Memory B cell (primary cell): ENCODE measurements at regions not wholly inside any gene's neighbourhood (a gene's known extent, or its start where the extent isn't known, plus 50 kb on each side); places are given as distances from the start of the nearest gene placed in this dataset.
"Not testable (repeated sequence)": the region's sequence is repeated elsewhere in the genome, so short reads cannot be mapped to it uniquely, and the experiment has no call there.

ENCODE experiments used
- ATAC-seq: fragments of 150-1000 bp; cut with Tn5 transposase; 2 replicates; pipeline ENCODE4 v1.10.0; 2021; ENCODE audit warnings: low read depth, mild to moderate bottlenecking, moderate library complexity
- DNase-seq, 2 donors: peaks; one replicate each; pipeline ENCODE4 v3.0.0; 2022; ENCODE audit warnings: low spot score in 2 of 2
- H3K27ac Mint-ChIP-seq: one replicate; pipeline ENCODE4 v1.8.0; 2022; ENCODE audit warnings: mild to moderate bottlenecking, moderate library complexity, mixed read lengths
- H3K27me3 Mint-ChIP-seq: one replicate; pipeline ENCODE4 v1.8.0; 2022; ENCODE audit warnings: mixed read lengths
- H3K36me3 Mint-ChIP-seq: one replicate; pipeline ENCODE4 v1.8.0; 2022; ENCODE audit warnings: mild to moderate bottlenecking, mixed read lengths
- H3K4me1 Mint-ChIP-seq: one replicate; pipeline ENCODE4 v1.8.0; 2022; ENCODE audit warnings: mixed read lengths
- H3K4me3 Mint-ChIP-seq: one replicate; pipeline ENCODE4 v1.8.0; 2022; ENCODE audit warnings: mild to moderate bottlenecking, moderate library complexity, mixed read lengths
- H3K9me3 Mint-ChIP-seq: one replicate; pipeline ENCODE4 v1.8.0; 2022; ENCODE audit warnings: mixed read lengths

- ATAC-seq (no peak), DNase-seq (no peak)
- Mint-ChIP-seq H3K4me3 (no peak overlapping the region), H3K27me3 (peaks cover 10% of the 10 kb centered on the region), H3K36me3 (no peaks in the 10 kb centered on the region), H3K9me3 (no peaks in the 10 kb centered on the region), H3K4me1 (no peaks in the 10 kb centered on the region), H3K27ac (no peak overlapping the region)
These were observed 215.6 kb upstream of the ARL4C start for GRCh38 chr2:234712421-234712935.

GRCh38 chr2:234711308-234711707 is 214.4 kb upstream of the ARL4C start:
- Mint-ChIP-seq H3K27ac (no peak overlapping the region), H3K4me1 (no peaks in the 10 kb centered on the region), H3K4me3 (no peak overlapping the region), H3K9me3 (no peaks in the 10 kb centered on the region), H3K27me3 (peaks cover 10% of the 10 kb centered on the region), H3K36me3 (no peaks in the 10 kb centered on the region)
- no peak for ATAC-seq
- DNase-seq: no peak

GRCh38 chr2:234710587-234710986 is 213.7 kb upstream of the ARL4C start:
- Mint-ChIP-seq H3K27ac (no peak overlapping the region), H3K36me3 (no peaks in the 10 kb centered on the region), H3K27me3 (peaks cover 10% of the 10 kb centered on the region)

GRCh38 chr2:234710066-234710465 is 213.2 kb upstream of the ARL4C start:
- peaks cover 10% of the 10 kb centered on the region for H3K27me3 Mint-ChIP-seq
- H3K36me3 Mint-ChIP-seq: no peaks in the 10 kb centered on the region
- no peak overlapping the region for H3K4me3 Mint-ChIP-seq
- no peak for DNase-seq
- H3K9me3 Mint-ChIP-seq: no peaks in the 10 kb centered on the region
- H3K27ac Mint-ChIP-seq: no peak overlapping the region
- no peak for ATAC-seq
- H3K4me1 Mint-ChIP-seq: no peaks in the 10 kb centered on the region

More at GRCh38 chr2:234710587-234710986, 213.7 kb upstream of the ARL4C start:
- Mint-ChIP-seq H3K4me1 (no peaks in the 10 kb centered on the region), H3K4me3 (no peak overlapping the region), H3K9me3 (no peaks in the 10 kb centered on the region)
- DNase-seq (no peak), ATAC-seq (no peak)

GRCh38 chr2:234708717-234709116 is 211.8 kb upstream of the ARL4C start:
- H3K4me3 Mint-ChIP-seq: no peak overlapping the region
- no peaks in the 10 kb centered on the region for H3K9me3 Mint-ChIP-seq
- no peak overlapping the region for H3K27ac Mint-ChIP-seq
- H3K27me3 Mint-ChIP-seq: peaks cover 8% of the 10 kb centered on the region
- no peaks in the 10 kb centered on the region for H3K36me3 Mint-ChIP-seq
- DNase-seq (no peak), ATAC-seq (no peak)
- no peaks in the 10 kb centered on the region for H3K4me1 Mint-ChIP-seq

GRCh38 chr2:234708091-234708683 is 211.3 kb upstream of the ARL4C start:
- no peak overlapping the region for H3K27ac Mint-ChIP-seq
- peaks cover 10% of the 10 kb centered on the region for H3K27me3 Mint-ChIP-seq
- no peaks in the 10 kb centered on the region for H3K9me3 Mint-ChIP-seq
- ATAC-seq: no peak
- no peak for DNase-seq
- no peaks in the 10 kb centered on the region for H3K4me1 Mint-ChIP-seq
- no peak overlapping the region for H3K4me3 Mint-ChIP-seq
- no peaks in the 10 kb centered on the region for H3K36me3 Mint-ChIP-seq

GRCh38 chr2:234706086-234706485 is 209.2 kb upstream of the ARL4C start:
- Mint-ChIP-seq H3K36me3 (no peaks in the 10 kb centered on the region), H3K9me3 (no peaks in the 10 kb centered on the region), H3K27ac (no peak overlapping the region), H3K4me3 (no peak overlapping the region), H3K4me1 (no peaks in the 10 kb centered on the region), H3K27me3 (peaks cover 14% of the 10 kb centered on the region)
- DNase-seq: no peak
- ATAC-seq: no peak

GRCh38 chr2:234705108-234705507 is 208.2 kb upstream of the ARL4C start:
- no peaks in the 10 kb centered on the region for H3K9me3 Mint-ChIP-seq
- no peaks in the 10 kb centered on the region for H3K36me3 Mint-ChIP-seq
- no peaks in the 10 kb centered on the region for H3K4me1 Mint-ChIP-seq
- ATAC-seq (no peak), DNase-seq (no peak)
- no peak overlapping the region for H3K27ac Mint-ChIP-seq
- H3K4me3 Mint-ChIP-seq: no peak overlapping the region
- peaks cover 15% of the 10 kb centered on the region for H3K27me3 Mint-ChIP-seq

GRCh38 chr2:234703258-234703657 is 206.4 kb upstream of the ARL4C start:
- peaks cover 2% of the 10 kb centered on the region for H3K9me3 Mint-ChIP-seq
- no peaks in the 10 kb centered on the region for H3K36me3 Mint-ChIP-seq
- peaks cover 11% of the 10 kb centered on the region for H3K27me3 Mint-ChIP-seq
- ATAC-seq (no peak), DNase-seq (no peak)
- no peak overlapping the region for H3K27ac Mint-ChIP-seq
- no peak overlapping the region for H3K4me3 Mint-ChIP-seq
- no peaks in the 10 kb centered on the region for H3K4me1 Mint-ChIP-seq

GRCh38 chr2:234702731-234703225 is 205.9 kb upstream of the ARL4C start:
- peaks cover 11% of the 10 kb centered on the region for H3K27me3 Mint-ChIP-seq
- H3K4me3 Mint-ChIP-seq: no peak overlapping the region
- no peaks in the 10 kb centered on the region for H3K4me1 Mint-ChIP-seq
- H3K27ac Mint-ChIP-seq: no peak overlapping the region
- ATAC-seq (no peak), DNase-seq (no peak)
- no peaks in the 10 kb centered on the region for H3K36me3 Mint-ChIP-seq
- peaks cover 4% of the 10 kb centered on the region for H3K9me3 Mint-ChIP-seq

GRCh38 chr2:234701841-234702240 is 205.0 kb upstream of the ARL4C start:
- ATAC-seq (no peak), DNase-seq (no peak)
- Mint-ChIP-seq H3K36me3 (peaks cover 3% of the 10 kb centered on the region), H3K4me3 (no peak overlapping the region), H3K27ac (no peak overlapping the region), H3K27me3 (peaks cover 9% of the 10 kb centered on the region), H3K9me3 (peaks cover 7% of the 10 kb centered on the region), H3K4me1 (no peaks in the 10 kb centered on the region)

- Mint-ChIP-seq H3K27me3 (peaks cover 9% of the 10 kb centered on the region), H3K36me3 (peaks cover 3% of the 10 kb centered on the region), H3K9me3 (peaks cover 9% of the 10 kb centered on the region), H3K4me1 (no peaks in the 10 kb centered on the region), H3K4me3 (no peak overlapping the region), H3K27ac (no peak overlapping the region)
- ATAC-seq (no peak), DNase-seq (no peak)
These were observed 204.5 kb upstream of the ARL4C start for GRCh38 chr2:234701421-234701820.

GRCh38 chr2:234699456-234699855 is 202.6 kb upstream of the ARL4C start:
- H3K36me3 Mint-ChIP-seq: peaks cover 3% of the 10 kb centered on the region
- ATAC-seq (no peak), DNase-seq (no peak)
- H3K4me1 Mint-ChIP-seq: no peaks in the 10 kb centered on the region
- peaks cover 14% of the 10 kb centered on the region for H3K9me3 Mint-ChIP-seq
- peaks cover 9% of the 10 kb centered on the region for H3K27me3 Mint-ChIP-seq
- H3K27ac Mint-ChIP-seq: no peak overlapping the region
- no peak overlapping the region for H3K4me3 Mint-ChIP-seq

GRCh38 chr2:234697300-234697876 is 200.5 kb upstream of the ARL4C start:
- peaks cover 14% of the 10 kb centered on the region for H3K9me3 Mint-ChIP-seq
- H3K4me1 Mint-ChIP-seq, H3K36me3 Mint-ChIP-seq, DNase-seq, ATAC-seq, H3K27ac Mint-ChIP-seq, H3K4me3 Mint-ChIP-seq: not testable (repeated sequence)
- H3K27me3 Mint-ChIP-seq: peaks cover 12% of the 10 kb centered on the region

GRCh38 chr2:234695981-234696380 is 199.1 kb upstream of the ARL4C start:
- no peak overlapping the region for H3K4me3 Mint-ChIP-seq
- peaks cover 17% of the 10 kb centered on the region for H3K27me3 Mint-ChIP-seq
- H3K27ac Mint-ChIP-seq: no peak overlapping the region
- ATAC-seq (no peak), DNase-seq (no peak)
- H3K36me3 Mint-ChIP-seq: peaks cover 3% of the 10 kb centered on the region
- H3K4me1 Mint-ChIP-seq: no peaks in the 10 kb centered on the region
- H3K9me3 Mint-ChIP-seq: peaks cover 14% of the 10 kb centered on the region
